ENCODE measurements at regions not wholly inside any gene's neighbourhood (a gene's known extent, or its start where the extent isn't known, plus 50 kb on each side); places are given as distances from the start of the nearest gene placed in this dataset.
A peak's percentile ranks its signal among the peaks of the same experiment; 100 is the strongest.

DNA sequence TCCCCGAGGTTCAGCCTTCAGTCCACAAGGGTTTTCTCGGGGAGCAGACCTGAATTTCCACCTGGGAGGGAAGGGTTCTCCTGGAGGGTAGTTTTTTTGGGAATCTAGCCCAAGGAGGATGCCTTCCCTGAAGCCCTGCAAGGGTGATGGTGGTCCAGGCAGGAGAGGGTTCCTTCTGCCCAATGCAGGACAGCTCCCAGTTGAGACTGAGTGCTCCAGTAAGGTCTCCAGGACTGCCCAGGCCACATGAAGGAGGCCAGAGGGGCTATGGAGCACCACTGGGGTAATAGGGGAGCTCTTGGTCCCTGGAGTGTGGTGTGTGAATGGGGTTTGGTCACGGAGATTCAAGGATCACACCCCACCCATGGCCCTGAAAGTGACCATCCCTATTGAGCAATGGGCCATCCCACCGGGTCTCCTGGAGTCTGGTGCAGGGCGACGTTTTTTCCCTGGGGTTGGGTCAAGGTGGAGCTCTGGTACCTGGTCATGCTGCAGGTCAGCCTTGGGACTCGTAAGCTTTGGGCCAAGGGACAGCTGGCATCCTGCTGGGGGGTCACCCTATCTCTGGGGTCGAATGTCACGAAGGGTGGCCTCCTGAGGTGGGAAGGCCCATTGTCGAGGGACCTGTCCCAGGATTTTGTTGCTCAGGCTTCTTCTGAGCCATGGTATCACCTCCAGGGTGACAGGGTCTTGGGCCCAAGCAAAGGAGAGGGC, 196.5 kb downstream of the UBE3A start:
- WGBS, 2 donors = 53 to 63% methylated on average over 10 of the region's 10 CpGs
- no peaks in the 10 kb centered on the region for H3K36me3 ChIP-seq
- no peak overlapping the region for H3K27ac ChIP-seq
- TF ChIP-seq, protein P1, sequence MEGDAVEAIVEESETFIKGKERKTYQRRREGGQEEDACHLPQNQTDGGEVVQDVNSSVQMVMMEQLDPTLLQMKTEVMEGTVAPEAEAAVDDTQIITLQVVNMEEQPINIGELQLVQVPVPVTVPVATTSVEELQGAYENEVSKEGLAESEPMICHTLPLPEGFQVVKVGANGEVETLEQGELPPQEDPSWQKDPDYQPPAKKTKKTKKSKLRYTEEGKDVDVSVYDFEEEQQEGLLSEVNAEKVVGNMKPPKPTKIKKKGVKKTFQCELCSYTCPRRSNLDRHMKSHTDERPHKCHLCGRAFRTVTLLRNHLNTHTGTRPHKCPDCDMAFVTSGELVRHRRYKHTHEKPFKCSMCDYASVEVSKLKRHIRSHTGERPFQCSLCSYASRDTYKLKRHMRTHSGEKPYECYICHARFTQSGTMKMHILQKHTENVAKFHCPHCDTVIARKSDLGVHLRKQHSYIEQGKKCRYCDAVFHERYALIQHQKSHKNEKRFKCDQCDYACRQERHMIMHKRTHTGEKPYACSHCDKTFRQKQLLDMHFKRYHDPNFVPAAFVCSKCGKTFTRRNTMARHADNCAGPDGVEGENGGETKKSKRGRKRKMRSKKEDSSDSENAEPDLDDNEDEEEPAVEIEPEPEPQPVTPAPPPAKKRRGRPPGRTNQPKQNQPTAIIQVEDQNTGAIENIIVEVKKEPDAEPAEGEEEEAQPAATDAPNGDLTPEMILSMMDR (IDR thresholded peaks at IDR 0.05) = no peak
- no peaks in the 10 kb centered on the region for H3K27me3 ChIP-seq
- intact Hi-C loops (cut with DNase I) = no loop called here
- ATAC-seq (no peak), DNase-seq (peak in 5 of 6 donors; percentile 1 to 39 (median 10)), FAIRE-seq (no peak)
- H3K9me3 ChIP-seq = no peaks in the 10 kb centered on the region
- H3K4me3 ChIP-seq = no peak overlapping the region
- H3K4me1 ChIP-seq = no peaks in the 10 kb centered on the region

DNA sequence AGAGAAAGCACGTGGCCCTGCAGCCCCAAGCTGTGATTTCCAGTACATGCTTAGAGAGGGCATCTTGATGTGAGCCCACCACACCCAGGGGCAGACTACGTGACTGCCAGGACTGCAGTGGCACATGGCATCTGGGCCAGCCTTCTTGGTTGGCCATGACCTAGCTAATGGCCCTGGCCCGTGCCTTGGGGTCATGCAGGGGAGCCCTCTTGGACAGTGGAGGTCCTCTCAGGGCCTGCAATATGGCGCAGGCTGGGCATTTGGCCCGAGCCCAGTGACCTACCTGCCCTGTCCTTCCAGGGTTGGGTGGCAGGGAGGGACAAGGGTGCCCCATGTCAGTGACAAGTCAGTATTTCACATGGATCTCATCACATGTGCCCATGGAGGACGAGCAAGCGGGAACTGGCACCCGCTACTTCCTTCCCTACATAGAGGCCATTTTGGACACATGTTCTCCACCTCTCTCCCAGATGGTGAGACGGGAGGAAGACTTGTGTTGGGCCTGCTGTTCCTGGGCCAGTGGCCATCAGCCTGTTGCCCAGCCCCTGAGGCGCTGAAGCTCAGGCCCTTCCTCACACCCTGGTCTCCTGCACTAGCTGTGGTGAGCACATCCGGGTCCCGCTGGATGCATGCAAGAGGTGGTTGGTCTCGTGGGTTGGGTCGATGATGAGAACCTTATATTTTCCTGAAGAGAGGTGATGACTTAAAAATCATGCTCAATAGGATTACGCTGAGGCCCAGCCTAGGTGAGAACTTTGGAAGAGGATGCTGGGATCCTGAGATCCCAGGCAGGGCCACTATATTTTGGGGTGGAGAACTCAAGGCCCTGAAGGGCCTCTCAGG, 195.6 kb downstream of the UBE3A start:
- intact Hi-C loops (cut with DNase I) = no loop called here
- no peaks in the 10 kb centered on the region for H3K36me3 ChIP-seq
- H3K9me3 ChIP-seq = no peaks in the 10 kb centered on the region
- DNase-seq (peak in 4 of 6 donors; percentile 2 to 43 (median 25)), FAIRE-seq (no peak), ATAC-seq (no peak)
- H3K4me3 ChIP-seq = no peak overlapping the region
- no peaks in the 10 kb centered on the region for H3K4me1 ChIP-seq
- H3K27ac ChIP-seq = no peak overlapping the region
- TF ChIP-seq, protein P1 (IDR thresholded peaks at IDR 0.05) = no peak
- H3K27me3 ChIP-seq = no peaks in the 10 kb centered on the region
- WGBS, 2 donors = 78 to 80% methylated on average over 15 of the region's 15 CpGs

DNA sequence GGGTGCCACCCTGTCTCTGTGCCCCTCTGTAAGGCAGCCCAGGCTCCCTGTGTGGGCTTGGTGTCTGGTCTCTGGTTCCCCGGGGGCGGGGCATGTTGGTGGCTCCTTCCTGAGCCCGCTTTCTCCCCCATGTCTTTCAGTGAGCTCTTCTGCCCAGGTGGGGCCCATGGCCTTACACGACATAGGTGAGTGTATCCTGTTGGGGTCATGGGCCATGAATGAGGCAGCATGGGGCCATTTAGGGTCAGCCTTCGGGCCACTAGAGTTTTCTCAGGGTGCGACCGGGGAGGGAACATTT, 195.1 kb downstream of the UBE3A start:
- no peaks in the 10 kb centered on the region for H3K9me3 ChIP-seq
- no peaks in the 10 kb centered on the region for H3K4me1 ChIP-seq
- no peaks in the 10 kb centered on the region for H3K36me3 ChIP-seq
- FAIRE-seq (no peak), ATAC-seq (no peak), DNase-seq (peak in 5 of 6 donors; percentile 1 to 26 (median 7))
- no peak overlapping the region for H3K4me3 ChIP-seq
- TF ChIP-seq, protein P1 (IDR thresholded peaks at IDR 0.05) = no peak
- intact Hi-C loops (cut with DNase I) = no loop called here
- H3K27me3 ChIP-seq = no peaks in the 10 kb centered on the region
- 77 to 84% methylated on average over 7 of the region's 7 CpGs for WGBS, 2 donors
- H3K27ac ChIP-seq = no peak overlapping the region

DNA sequence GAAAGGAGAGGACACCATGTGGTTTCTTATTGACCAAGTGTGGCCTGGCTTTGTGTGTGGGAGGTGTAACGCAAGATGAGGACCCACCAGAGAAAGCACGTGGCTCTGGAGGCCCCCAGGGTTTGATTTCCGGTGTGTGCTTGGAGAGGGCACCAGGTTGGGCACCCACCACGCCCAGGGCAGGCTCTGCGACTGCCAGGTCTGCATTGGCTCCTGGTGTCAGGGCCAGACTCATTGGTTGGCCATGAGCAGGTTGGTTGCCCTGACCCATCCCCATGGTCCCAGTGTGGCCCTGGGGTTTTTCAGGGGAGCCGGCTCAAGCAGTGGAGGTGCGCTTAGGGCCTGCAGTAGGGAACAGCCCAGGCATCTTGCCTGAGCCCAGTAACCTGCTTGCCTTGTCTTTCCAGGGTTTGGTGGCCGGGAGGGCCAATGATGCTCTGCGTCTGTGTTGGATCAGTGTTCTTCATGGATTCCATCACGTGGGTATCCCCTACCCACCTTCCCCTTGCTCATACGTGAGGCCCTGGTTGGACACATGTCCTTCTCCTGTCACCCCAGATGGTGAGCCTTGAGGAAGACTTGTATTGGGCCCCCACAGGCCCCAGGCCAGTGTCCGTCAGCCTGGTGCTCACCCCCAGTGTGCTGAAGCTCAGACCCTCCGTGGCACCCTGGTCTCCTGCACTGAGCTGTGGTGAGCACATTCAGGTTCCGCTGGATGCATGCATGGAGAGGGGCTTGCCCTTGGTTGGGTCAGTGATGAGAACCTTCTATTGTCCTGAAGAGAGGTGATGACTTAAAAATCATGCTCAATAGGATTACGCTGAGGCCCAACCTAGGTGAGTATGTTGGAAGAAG, 193.9 kb downstream of the UBE3A start:
- intact Hi-C loops (cut with DNase I) = no loop called here
- Histone ChIP-seq H3K36me3 (no peaks in the 10 kb centered on the region), H3K27me3 (no peaks in the 10 kb centered on the region), H3K4me3 (no peak overlapping the region), H3K27ac (no peak overlapping the region), H3K4me1 (no peaks in the 10 kb centered on the region), H3K9me3 (no peaks in the 10 kb centered on the region)
- peak in 5 of 6 donors; percentile 4 to 38 (median 8) for DNase-seq
- TF ChIP-seq, protein P1 (IDR thresholded peaks at IDR 0.05) = no peak
- ATAC-seq = no peak
- 76% methylated on average over 15 of the region's 15 CpGs for WGBS, 2 donors
- no peak for FAIRE-seq
